Ectodermal cell (in vitro differentiated cells): ENCODE measurements at regions not wholly inside any gene's neighbourhood (a gene's known extent, or its start where the extent isn't known, plus 50 kb on each side); places are given as distances from the start of the nearest gene placed in this dataset.

ENCODE experiments used
- H3K27ac ChIP-seq: 2 replicates; pipeline ENCODE4 v1.7.0; 2013; ENCODE audit warnings: mild to moderate bottlenecking, low read depth, low read length; ENCODE audit not compliant: insufficient read depth, poor library complexity, severe bottlenecking
- H3K27me3 ChIP-seq: 2 replicates; pipeline ENCODE4 v1.7.0; 2013; ENCODE audit warnings: mild to moderate bottlenecking, low read length; ENCODE audit not compliant: insufficient read depth, control insufficient read depth, poor library complexity, severe bottlenecking
- H3K36me3 ChIP-seq: one replicate; pipeline ENCODE4 v1.7.0; 2013; ENCODE audit warnings: low read length; ENCODE audit not compliant: control insufficient read depth, insufficient read depth
- H3K4me1 ChIP-seq: one replicate; pipeline ENCODE4 v1.7.0; 2013; ENCODE audit warnings: low read length; ENCODE audit not compliant: control insufficient read depth, insufficient read depth
- H3K4me3 ChIP-seq: 2 replicates; pipeline ENCODE4 v1.7.0; 2013; ENCODE audit warnings: low read depth, low read length, control low read depth; ENCODE audit not compliant: insufficient read depth
- H3K9me3 ChIP-seq: 2 replicates; pipeline ENCODE4 v1.7.0; 2013; ENCODE audit warnings: mild to moderate bottlenecking, low read length, moderate library complexity; ENCODE audit not compliant: control insufficient read depth
- WGBS, 2 experiments: methylation state at CpG; one replicate each; pipeline ENCODE4 v1.1.7; 2013; ENCODE audit warnings: missing lambda C conversion rate in 2 of 2; 5-methylcytosine and 5-hydroxymethylcytosine counted together

DNA sequence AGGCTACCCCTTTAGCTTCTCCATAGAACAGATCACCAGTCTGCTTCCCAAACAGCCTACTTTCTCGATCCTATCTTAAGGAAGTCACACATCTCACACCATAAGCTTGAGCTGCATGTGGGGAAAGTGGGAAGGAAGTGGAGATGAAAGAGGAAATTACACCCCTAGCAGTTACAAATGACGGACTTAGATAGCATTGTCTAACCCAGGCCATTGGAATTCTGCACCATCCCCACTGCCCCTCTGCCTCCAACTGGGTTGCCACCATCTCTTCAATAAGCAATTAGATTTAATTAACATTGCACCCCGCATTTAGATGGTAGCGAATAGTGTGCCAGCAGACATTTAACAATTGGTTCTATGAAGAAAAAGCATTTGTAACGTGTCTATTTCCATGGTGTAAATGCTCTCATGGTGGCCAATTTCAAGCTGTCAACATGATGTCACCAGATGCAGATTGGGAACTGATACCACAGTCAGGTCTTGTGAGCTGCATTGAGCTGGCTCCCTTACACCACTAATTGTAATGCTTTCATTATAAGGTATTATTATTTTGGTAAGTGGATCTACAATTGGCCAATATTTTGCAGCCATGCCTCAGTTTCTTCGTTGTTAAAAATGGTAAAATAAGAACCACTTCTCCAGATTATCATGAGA is 124.7 kb downstream of the CD24 start:
- H3K4me3 ChIP-seq, result no peak overlapping the region
- no peaks in the 10 kb centered on the region for H3K4me1 ChIP-seq
- 89 to 98% methylated on average over 4 to 5 of the region's 6 CpGs for WGBS, 2 experiments
- no peaks in the 10 kb centered on the region for H3K36me3 ChIP-seq
- H3K9me3 ChIP-seq, result peaks cover 2% of the 10 kb centered on the region
- no peak overlapping the region for H3K27ac ChIP-seq
- H3K27me3 ChIP-seq, result no peaks in the 10 kb centered on the region

GRCh38 chr6:106849120-106849519 is 125.4 kb downstream of the CD24 start:
- WGBS, 2 experiments, result 93 to 97% methylated on average over 3 of the region's 3 CpGs
- H3K27ac ChIP-seq, result no peak overlapping the region
- no peaks in the 10 kb centered on the region for H3K27me3 ChIP-seq
- no peak overlapping the region for H3K4me3 ChIP-seq
- H3K36me3 ChIP-seq, result no peaks in the 10 kb centered on the region
- H3K4me1 ChIP-seq, result no peaks in the 10 kb centered on the region
- H3K9me3 ChIP-seq, result peaks cover 2% of the 10 kb centered on the region

DNA sequence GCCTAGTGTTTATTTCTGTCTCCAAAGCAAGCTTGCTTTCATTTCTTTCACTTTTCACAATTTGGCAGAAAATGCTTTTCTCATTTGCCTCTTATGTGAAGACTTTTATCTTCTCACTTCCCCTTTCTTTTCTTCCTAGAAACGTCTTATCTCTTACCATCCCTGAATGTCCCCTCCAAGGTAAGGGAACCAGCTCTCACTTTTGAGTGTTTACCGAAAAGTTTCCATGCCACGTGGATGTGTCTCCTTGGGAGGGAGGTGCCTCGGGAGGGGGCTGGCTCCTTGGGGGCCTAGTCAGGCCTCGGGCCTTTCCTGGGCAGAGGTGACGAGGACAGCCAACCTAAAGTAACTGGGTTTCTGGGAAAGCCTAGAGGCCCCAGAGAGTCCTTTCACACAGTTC is 127.4 kb downstream of the CD24 start:
- Histone ChIP-seq H3K36me3 (no peaks in the 10 kb centered on the region), H3K9me3 (no peaks in the 10 kb centered on the region), H3K27me3 (no peaks in the 10 kb centered on the region), H3K27ac (no peak overlapping the region), H3K4me1 (no peaks in the 10 kb centered on the region), H3K4me3 (no peak overlapping the region)
- 89 to 90% methylated on average over 6 of the region's 6 CpGs for WGBS, 2 experiments

- no peak overlapping the region for H3K4me3 ChIP-seq
- H3K36me3 ChIP-seq, result no peaks in the 10 kb centered on the region
- no peaks in the 10 kb centered on the region for H3K9me3 ChIP-seq
- no peak overlapping the region for H3K27ac ChIP-seq
- H3K4me1 ChIP-seq, result no peaks in the 10 kb centered on the region
- no peaks in the 10 kb centered on the region for H3K27me3 ChIP-seq
Measured at GRCh38 chr6:106844930-106845329, 129.6 kb downstream of the CD24 start.

DNA sequence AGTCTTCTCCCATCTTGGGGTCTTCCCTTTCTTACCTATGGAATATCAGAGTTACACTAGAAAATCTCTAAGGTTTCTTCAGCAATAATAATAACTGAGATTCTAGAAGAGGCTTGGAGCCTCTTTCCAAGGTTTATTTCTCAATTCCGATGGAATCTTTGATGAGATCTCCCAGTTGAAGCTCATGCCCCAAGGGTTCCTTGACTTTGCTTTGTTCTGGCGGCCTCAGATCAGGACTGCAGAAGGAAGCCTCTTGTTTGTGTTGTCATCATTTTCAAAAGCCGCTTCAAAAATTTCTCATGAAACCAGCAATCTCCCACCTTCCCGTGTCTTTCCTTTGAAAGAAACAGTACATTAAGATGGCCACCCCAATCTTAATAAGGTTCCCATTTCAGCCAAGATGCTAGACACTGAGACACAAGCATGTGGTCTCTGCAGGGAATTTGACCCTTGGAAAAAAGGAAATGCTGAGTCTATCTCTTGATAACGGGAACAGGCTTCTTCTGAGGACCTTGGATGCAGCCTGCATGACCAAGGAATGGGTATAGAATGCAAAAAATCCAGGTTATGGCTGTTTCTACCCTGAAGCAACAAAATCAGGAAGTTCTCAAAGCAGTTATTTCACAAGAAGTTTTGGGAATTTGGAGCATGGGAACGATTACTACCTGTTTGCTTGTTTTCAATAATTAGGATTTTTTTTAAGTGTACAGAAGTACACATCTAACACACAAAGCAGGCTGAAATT is 141.6 kb downstream of the CD24 start:
- WGBS, 2 experiments, result 91 to 92% methylated on average over 5 to 6 of the region's 6 CpGs
- no peak overlapping the region for H3K27ac ChIP-seq
- no peaks in the 10 kb centered on the region for H3K9me3 ChIP-seq
- H3K4me3 ChIP-seq, result no peak overlapping the region
- no peaks in the 10 kb centered on the region for H3K27me3 ChIP-seq
- H3K36me3 ChIP-seq, result no peaks in the 10 kb centered on the region
- no peaks in the 10 kb centered on the region for H3K4me1 ChIP-seq

DNA sequence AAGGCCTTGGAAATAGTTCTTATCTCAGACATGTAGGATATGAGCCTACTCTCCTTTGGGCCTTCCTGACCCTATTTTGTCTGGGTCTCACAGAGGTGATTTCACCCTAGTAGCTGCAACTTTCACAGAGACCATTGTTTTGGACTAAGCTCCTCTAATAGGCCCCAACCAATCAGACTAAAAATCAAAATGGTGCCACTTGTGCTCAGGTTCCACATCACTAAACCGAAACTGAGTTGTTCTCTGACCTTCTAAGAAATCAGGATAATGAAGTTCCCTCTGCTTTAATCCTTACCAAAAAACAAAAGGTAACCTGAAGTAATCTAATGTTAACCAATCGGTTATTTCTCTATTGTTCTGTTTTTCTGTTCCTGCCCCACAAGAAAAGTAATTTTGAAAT is 143.6 kb downstream of the CD24 start:
- WGBS, 2 experiments, result 92 to 100% methylated on average over 2 of the region's 2 CpGs
- Histone ChIP-seq H3K9me3 (no peaks in the 10 kb centered on the region), H3K4me1 (no peaks in the 10 kb centered on the region), H3K27me3 (no peaks in the 10 kb centered on the region), H3K4me3 (no peak overlapping the region), H3K27ac (no peak overlapping the region), H3K36me3 (no peaks in the 10 kb centered on the region)

DNA sequence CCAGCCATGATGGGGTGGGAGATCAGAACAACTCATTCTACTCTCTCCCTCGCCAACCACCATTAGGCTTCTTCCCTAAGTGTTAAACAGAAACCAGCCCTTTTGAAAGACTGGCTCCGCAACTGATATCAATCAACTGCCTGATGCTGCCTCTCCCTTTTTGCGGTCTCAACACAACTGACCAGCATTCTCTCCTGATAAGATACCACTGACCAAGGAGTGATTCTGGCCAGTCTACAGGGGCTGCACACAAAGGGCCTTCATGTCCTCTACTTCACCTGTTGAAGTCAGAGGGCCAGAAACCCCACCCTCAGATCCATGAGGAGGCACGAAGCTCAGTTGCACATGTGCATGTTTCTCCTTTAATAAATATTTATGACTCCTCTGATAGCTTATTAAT is 145.1 kb downstream of the CD24 start:
- Histone ChIP-seq H3K27ac (no peak overlapping the region), H3K36me3 (no peaks in the 10 kb centered on the region), H3K27me3 (no peaks in the 10 kb centered on the region), H3K9me3 (no peaks in the 10 kb centered on the region), H3K4me1 (no peaks in the 10 kb centered on the region), H3K4me3 (no peak overlapping the region)
- 80 to 96% methylated on average over 3 to 4 of the region's 4 CpGs for WGBS, 2 experiments

DNA sequence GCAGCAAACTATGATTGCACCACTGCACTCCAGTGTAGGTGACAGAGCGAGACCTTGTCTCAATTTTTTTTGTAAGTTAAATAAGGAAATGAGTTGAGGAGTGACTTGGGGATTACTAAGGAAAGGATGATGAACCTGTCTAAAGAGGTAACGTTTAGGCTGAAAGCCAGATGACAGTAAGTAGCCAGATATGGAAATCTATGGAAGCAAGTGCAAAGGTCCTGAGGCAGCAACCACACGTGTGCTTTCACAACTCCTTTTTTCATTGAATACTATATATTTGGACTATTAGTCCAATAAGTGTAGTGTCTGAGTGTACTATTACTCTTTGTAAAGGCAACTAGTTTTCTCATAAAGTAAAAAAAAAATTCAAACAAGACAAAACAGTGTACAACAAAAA is 147.4 kb downstream of the CD24 start:
- H3K4me1 ChIP-seq, result no peaks in the 10 kb centered on the region
- H3K27ac ChIP-seq, result no peak overlapping the region
- no peaks in the 10 kb centered on the region for H3K27me3 ChIP-seq
- H3K36me3 ChIP-seq, result no peaks in the 10 kb centered on the region
- no peak overlapping the region for H3K4me3 ChIP-seq
- WGBS, 2 experiments, result 89 to 96% methylated on average over 2 to 3 of the region's 3 CpGs
- no peaks in the 10 kb centered on the region for H3K9me3 ChIP-seq

- no peaks in the 10 kb centered on the region for H3K36me3 ChIP-seq
- no peak overlapping the region for H3K27ac ChIP-seq
- no peaks in the 10 kb centered on the region for H3K4me1 ChIP-seq
- WGBS, 2 experiments, result 84 to 92% methylated on average over 2 of the region's 2 CpGs
- no peaks in the 10 kb centered on the region for H3K9me3 ChIP-seq
- no peaks in the 10 kb centered on the region for H3K27me3 ChIP-seq
- H3K4me3 ChIP-seq, result no peak overlapping the region
Measured at GRCh38 chr6:106825156-106825555, 149.4 kb downstream of the CD24 start.

DNA sequence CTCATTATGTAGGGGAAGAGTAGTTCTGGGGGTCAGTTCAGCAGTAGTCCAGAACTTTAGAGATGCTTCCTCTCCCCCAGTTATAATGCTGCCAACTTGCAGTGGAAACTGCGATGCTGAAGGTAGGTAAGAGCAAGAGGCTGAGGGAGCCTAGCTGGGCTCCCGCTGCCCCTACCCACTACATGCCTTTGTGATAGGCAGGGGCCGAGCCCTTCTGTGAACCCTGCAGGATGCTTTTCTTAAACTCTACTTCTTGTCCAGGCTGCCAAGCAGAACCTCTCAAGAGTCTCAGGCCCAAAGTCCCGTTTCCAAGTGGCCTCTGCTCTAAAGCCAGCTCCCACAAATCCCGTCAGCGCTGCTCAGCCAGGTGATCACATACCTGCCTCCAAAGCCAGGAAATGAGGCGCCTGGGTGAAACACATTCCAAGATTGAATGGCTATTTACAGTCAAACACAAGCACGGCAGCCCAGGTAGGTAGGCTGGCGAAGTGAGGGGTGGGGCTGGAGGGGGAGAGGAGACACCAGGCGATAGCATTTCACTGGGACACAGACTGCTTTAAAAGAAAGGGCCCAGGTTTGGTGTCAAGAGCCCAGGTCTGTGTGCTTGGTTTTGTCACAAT is 150.7 kb downstream of the CD24 start:
- WGBS, 2 experiments, result 78 to 83% methylated on average over 10 of the region's 10 CpGs
- H3K27ac ChIP-seq, result no peak overlapping the region
- H3K27me3 ChIP-seq, result no peaks in the 10 kb centered on the region
- no peaks in the 10 kb centered on the region for H3K4me1 ChIP-seq
- no peaks in the 10 kb centered on the region for H3K36me3 ChIP-seq
- H3K9me3 ChIP-seq, result no peaks in the 10 kb centered on the region
- no peak overlapping the region for H3K4me3 ChIP-seq
